ENCODE measurements at regions not wholly inside any gene's neighbourhood (a gene's known extent, or its start where the extent isn't known, plus 50 kb on each side); places are given as distances from the start of the nearest gene placed in this dataset.

GRCh38 chr14:96949594-96949993 lies 152.4 kb downstream of the VRK1 start:
- no peak overlapping the region for H3K4me3 ChIP-seq (ENCODE audit: low read depth, low read length)
- H3K27ac ChIP-seq: no peak overlapping the region
- no peak for TF ChIP-seq CTCF (IDR thresholded peaks at IDR 0.05; ENCODE audit: low read depth, low read length)
- no peak for DNase-seq
- H3K27me3 ChIP-seq (ENCODE audit: insufficient read depth, low read depth, severe bottlenecking): no peaks in the 10 kb centered on the region
- H3K9me3 ChIP-seq (ENCODE audit: severe bottlenecking): no peaks in the 10 kb centered on the region
- H3K36me3 ChIP-seq: no peaks in the 10 kb centered on the region

- DNase-seq: no peak
- H3K27ac ChIP-seq: no peak overlapping the region
- no peaks in the 10 kb centered on the region for H3K36me3 ChIP-seq
- no peaks in the 10 kb centered on the region for H3K27me3 ChIP-seq (ENCODE audit: insufficient read depth, low read depth, severe bottlenecking)
- TF ChIP-seq CTCF (IDR thresholded peaks at IDR 0.05; ENCODE audit: low read depth, low read length): no peak
- H3K4me3 ChIP-seq (ENCODE audit: low read depth, low read length): no peak overlapping the region
- no peaks in the 10 kb centered on the region for H3K9me3 ChIP-seq (ENCODE audit: severe bottlenecking)
Measured at GRCh38 chr14:96951511-96951910, 154.3 kb downstream of the VRK1 start.

- Histone ChIP-seq H3K36me3 (no peaks in the 10 kb centered on the region), H3K27me3 (ENCODE audit: insufficient read depth, low read depth, severe bottlenecking) (no peaks in the 10 kb centered on the region), H3K9me3 (ENCODE audit: severe bottlenecking) (no peaks in the 10 kb centered on the region), H3K4me3 (ENCODE audit: low read depth, low read length) (no peak overlapping the region), H3K27ac (no peak overlapping the region)
- TF ChIP-seq CTCF (IDR thresholded peaks at IDR 0.05; ENCODE audit: low read depth, low read length): no peak
- DNase-seq: no peak
Measured at GRCh38 chr14:96953087-96953874, 156.1 kb downstream of the VRK1 start.

GRCh38 chr14:96953875-96954185 lies 156.6 kb downstream of the VRK1 start:
- Histone ChIP-seq H3K27ac (no peak overlapping the region), H3K36me3 (no peaks in the 10 kb centered on the region), H3K4me3 (ENCODE audit: low read depth, low read length) (no peak overlapping the region), H3K27me3 (ENCODE audit: insufficient read depth, low read depth, severe bottlenecking) (no peaks in the 10 kb centered on the region), H3K9me3 (ENCODE audit: severe bottlenecking) (no peaks in the 10 kb centered on the region)
- TF ChIP-seq CTCF (IDR thresholded peaks at IDR 0.05; ENCODE audit: low read depth, low read length): no peak
- DNase-seq: no peak

GRCh38 chr14:96956464-96957239 lies 159.5 kb downstream of the VRK1 start:
- TF ChIP-seq CTCF (IDR thresholded peaks at IDR 0.05; ENCODE audit: low read depth, low read length): no peak
- Histone ChIP-seq H3K36me3 (no peaks in the 10 kb centered on the region), H3K4me3 (ENCODE audit: low read depth, low read length) (no peak overlapping the region), H3K9me3 (ENCODE audit: severe bottlenecking) (no peaks in the 10 kb centered on the region), H3K27ac (no peak overlapping the region), H3K27me3 (ENCODE audit: insufficient read depth, low read depth, severe bottlenecking) (no peaks in the 10 kb centered on the region)
- DNase-seq: no peak
